H1 (cell line): ENCODE measurements at regions not wholly inside any gene's neighbourhood (a gene's known extent, or its start where the extent isn't known, plus 50 kb on each side); places are given as distances from the start of the nearest gene placed in this dataset.

Experiments
- CTCF ChIA-PET: fragments of 300-600 bp; sonication (Branson Sonifier 250); formaldehyde crosslinking; loops from one replicate; lab custom pipeline; 2021; ENCODE audit not compliant: partially characterized antibody; lab: Charles Lee
- POLR2A ChIA-PET: fragments of 300-600 bp; sonication (Branson Sonifier 250); formaldehyde crosslinking; loops from one replicate; lab custom pipeline; 2021; ENCODE audit warnings: inconsistent platforms; ENCODE audit not compliant: partially characterized antibody; lab: Charles Lee
- DNase-seq, 2 experiments: peaks; one replicate each; pipeline versions ENCODE4 v3.0.0 to v3.0.0-alpha.2; 2010 to 2022; ENCODE audit warnings: low spot score in 2 of 2, low read depth in 1 of 2, mixed read lengths in 1 of 2
- FAIRE-seq: peaks from 2 replicates; lab custom pipeline; 2011; peaks lifted over from hg19 to GRCh38; lab: Jason Lieb, UNC
- H2AFZ ChIP-seq: 2 replicates; pipeline ENCODE4 v1.8.1; 2012; ENCODE audit warnings: low read length, inconsistent platforms
- H2AK5ac ChIP-seq: 2 replicates; pipeline ENCODE4 v1.6.1; 2013; ENCODE audit warnings: low read depth, low read length
- H2BK120ac ChIP-seq: replicated peaks from 2 replicates; pipeline ENCODE3; 2013; ENCODE audit warnings: low read depth, low read length, inconsistent platforms
- H2BK12ac ChIP-seq: 2 replicates; pipeline ENCODE4 v1.6.1; 2013; ENCODE audit warnings: low read depth, low read length
- H2BK15ac ChIP-seq: 2 replicates; pipeline ENCODE4 v1.6.1; 2013; ENCODE audit warnings: low read length
- H2BK20ac ChIP-seq: 2 replicates; pipeline ENCODE4 v1.6.1; 2013; ENCODE audit warnings: low read length
- H2BK5ac ChIP-seq: 2 replicates; pipeline ENCODE4 v1.6.1; 2013; ENCODE audit warnings: low read depth, low read length
- H3K14ac ChIP-seq: 2 replicates; pipeline ENCODE4 v1.6.1; 2013; ENCODE audit warnings: inconsistent platforms; ENCODE audit not compliant: insufficient read length
- H3K18ac ChIP-seq: 2 replicates; pipeline ENCODE4 v1.6.1; 2013; ENCODE audit warnings: low read length; ENCODE audit errors: extremely low read depth
- H3K23ac ChIP-seq: 2 replicates; pipeline ENCODE4 v1.6.1; 2013; ENCODE audit warnings: inconsistent platforms; ENCODE audit not compliant: insufficient read length
- H3K23me2 ChIP-seq: 2 replicates; pipeline ENCODE4 v1.6.1; 2013; ENCODE audit warnings: low read depth, low read length
- H3K27ac ChIP-seq: 2 replicates; pipeline ENCODE4 v1.6.1; 2011; ENCODE audit warnings: low read depth, low read length, inconsistent platforms
- H3K27me3 ChIP-seq, 4 experiments: replicated peaks in 1 of 4; 1 replicate in 1 of 4; 2 replicates in 3 of 4; pipeline versions ENCODE4 v1.6.1 to v1.8.1; 2011 to 2013; ENCODE audit warnings: low read length in 3 of 4, mild to moderate bottlenecking in 3 of 4, inconsistent platforms in 2 of 4, mixed read lengths in 2 of 4, moderate library complexity in 1 of 4; ENCODE audit not compliant: control insufficient read depth in 3 of 4, insufficient read depth in 3 of 4; ENCODE audit errors: extremely low read depth in 1 of 4
- H3K36me3 ChIP-seq, 4 experiments: 2 replicates each; pipeline versions ENCODE4 v1.6.1 to v1.8.1; 2011 to 2013; ENCODE audit warnings: mild to moderate bottlenecking in 4 of 4, low read length in 3 of 4, moderate library complexity in 2 of 4, control low read depth in 1 of 4, inconsistent platforms in 1 of 4; ENCODE audit not compliant: insufficient read depth in 4 of 4, control insufficient read depth in 2 of 4
- H3K4ac ChIP-seq: replicated peaks from 2 replicates; pipeline ENCODE3; 2013; ENCODE audit warnings: low read length, low read depth, mixed read lengths, inconsistent platforms; ENCODE audit not compliant: insufficient read length
- H3K4me1 ChIP-seq, 4 experiments: replicated peaks in 1 of 4; 1 replicate in 1 of 4; 2 replicates in 3 of 4; pipeline versions ENCODE4 v1.6.1 to v1.8.1; 2011 to 2013; ENCODE audit warnings: low read length in 3 of 4, inconsistent platforms in 2 of 4, mixed read lengths in 1 of 4; ENCODE audit not compliant: insufficient read depth in 4 of 4, control insufficient read depth in 3 of 4
- H3K4me2 ChIP-seq, 2 experiments: 2 replicates each; pipeline versions ENCODE4 v1.6.1 to v1.8.1; 2011 to 2013; ENCODE audit warnings: low read depth in 2 of 2, low read length in 2 of 2, control low read depth in 1 of 2, inconsistent platforms in 1 of 2, mild to moderate bottlenecking in 1 of 2; ENCODE audit not compliant: insufficient read depth in 1 of 2
- H3K4me3 ChIP-seq, 4 experiments: fragments of 200-600, 300-600 bp in 1 of 4; sonication (generic), shearing (Covaris generic), sonication (Bioruptor Twin) in 1 of 4; 2 replicates each; pipeline versions ENCODE4 v1.5.1 to v1.8.1; 2011 to 2016; ENCODE audit warnings: low read length in 4 of 4, low read depth in 3 of 4, control low read depth in 2 of 4, inconsistent platforms in 2 of 4, mild to moderate bottlenecking in 2 of 4, mixed read lengths in 1 of 4, moderate library complexity in 1 of 4; ENCODE audit not compliant: insufficient read depth in 2 of 4; ENCODE audit errors: extremely low read depth in 1 of 4
- H3K56ac ChIP-seq: replicated peaks from 2 replicates; pipeline ENCODE3; 2013; ENCODE audit warnings: low read depth, mild to moderate bottlenecking, mixed read lengths, low read length, inconsistent platforms; ENCODE audit not compliant: insufficient read length
- H3K79me1 ChIP-seq: 2 replicates; pipeline ENCODE4 v1.6.1; 2013; ENCODE audit warnings: low read depth, low read length, control low read depth
- H3K79me2 ChIP-seq, 2 experiments: 2 replicates each; pipeline versions ENCODE4 v1.6.1 to v1.8.1; 2012 to 2013; ENCODE audit warnings: low read length in 2 of 2, mild to moderate bottlenecking in 2 of 2, inconsistent platforms in 1 of 2; ENCODE audit not compliant: insufficient read depth in 2 of 2, control insufficient read depth in 1 of 2
- H3K9ac ChIP-seq, 4 experiments: replicated peaks in 1 of 4; 1 replicate in 1 of 4; 2 replicates in 3 of 4; pipeline versions ENCODE4 v1.6.1 to v1.8.1; 2011 to 2013; ENCODE audit warnings: low read depth in 3 of 4, low read length in 3 of 4, control low read depth in 2 of 4, mild to moderate bottlenecking in 2 of 4, moderate library complexity in 2 of 4, inconsistent platforms in 1 of 4; ENCODE audit errors: extremely low read depth in 1 of 4
- H3K9me3 ChIP-seq, 2 experiments: 2 replicates each; pipeline versions ENCODE4 v1.6.1 to v1.8.1; 2012 to 2013; ENCODE audit warnings: mild to moderate bottlenecking in 2 of 2, moderate library complexity in 2 of 2, control low read depth in 1 of 2, inconsistent platforms in 1 of 2, low read depth in 1 of 2, low read length in 1 of 2, mixed read lengths in 1 of 2; ENCODE audit not compliant: insufficient read depth in 2 of 2
- H4K20me1 ChIP-seq, 2 experiments: replicated peaks in 1 of 2; 2 replicates each; pipeline versions ENCODE3 to v1.8.1; 2011 to 2013; ENCODE audit warnings: inconsistent platforms in 2 of 2, low read length in 2 of 2, mild to moderate bottlenecking in 1 of 2; ENCODE audit not compliant: insufficient read depth in 2 of 2, control insufficient read depth in 1 of 2
- H4K5ac ChIP-seq: 2 replicates; pipeline ENCODE4 v1.6.1; 2013; ENCODE audit warnings: low read length, low read depth, mixed read lengths, inconsistent platforms; ENCODE audit not compliant: insufficient read length
- H4K8ac ChIP-seq: 2 replicates; pipeline ENCODE4 v1.8.0; 2013; ENCODE audit warnings: mild to moderate bottlenecking, moderate library complexity, low read length, inconsistent platforms; ENCODE audit not compliant: insufficient read depth; ENCODE audit errors: extremely low read depth
- H4K91ac ChIP-seq: replicated peaks from 2 replicates; pipeline ENCODE3; 2013; ENCODE audit warnings: low read length, mixed read lengths, inconsistent platforms; ENCODE audit not compliant: insufficient read length
- ATF3 ChIP-seq: IDR thresholded peaks from 2 replicates; pipeline ENCODE4 v1.6.1; 2011; ENCODE audit warnings: low read depth, mild to moderate bottlenecking, low read length; ENCODE audit not compliant: insufficient read depth
- KDM1A ChIP-seq: fragments of 200-600, 300-600 bp; sonication (generic); IDR thresholded peaks from 2 replicates; pipeline ENCODE4 v1.7.1; 2016; ENCODE audit warnings: mild to moderate bottlenecking, low read length, borderline replicate concordance
- KDM5A ChIP-seq: fragments of 200-600 bp; IDR thresholded peaks from 2 replicates; pipeline ENCODE4 v1.7.1; 2012; ENCODE audit warnings: mild to moderate bottlenecking, low read length, inconsistent platforms, mixed read lengths
- RFX5 ChIP-seq: IDR thresholded peaks from 2 replicates; pipeline ENCODE4 v1.6.1; 2011; ENCODE audit warnings: low read depth, low read length, improper control_type of control experiment, borderline replicate concordance
- WGBS, 2 experiments: shearing (Covaris generic) in 1 of 2; methylation state at CpG; one replicate each; pipeline versions ENCODE4 v1.1.6 to v1.1.7; 2013 to 2015; ENCODE audit warnings: low lambda C conversion rate in 2 of 2, mixed read lengths in 2 of 2, inconsistent platforms in 1 of 2, low coverage in 1 of 2, missing lambda C conversion rate in 1 of 2; ENCODE audit not compliant: insufficient replicate concordance in 2 of 2, insufficient coverage in 1 of 2, insufficient read length in 1 of 2; ENCODE audit errors: extremely low coverage in 1 of 2, missing lambda C conversion rate in 1 of 2; 5-methylcytosine and 5-hydroxymethylcytosine counted together

- H3K14ac ChIP-seq = no peak overlapping the region
- H3K9ac ChIP-seq = no peak overlapping the region
- H3K27me3 ChIP-seq = no peaks in the 10 kb centered on the region
- H3K4me2 ChIP-seq = no peak overlapping the region
- no peak overlapping the region for H2AK5ac ChIP-seq
- POLR2A ChIA-PET = no interaction called here
- H3K56ac ChIP-seq = no peak overlapping the region
- no peak overlapping the region for H2BK20ac ChIP-seq
- no peak overlapping the region for H2BK15ac ChIP-seq
- DNase-seq (no peak), FAIRE-seq (no peak)
- H2BK5ac ChIP-seq = no peak overlapping the region
- H4K91ac ChIP-seq = no peak overlapping the region
- 91% methylated on average over 1 of the region's 1 CpG; no CpG with 5 or more reads in 1 of the 2 experiments for WGBS, 2 experiments
- no peaks in the 10 kb centered on the region for H3K23me2 ChIP-seq
- H3K79me1 ChIP-seq = no peaks in the 10 kb centered on the region
- no peaks in the 10 kb centered on the region; a peak in 1 of 8 replicates for H3K36me3 ChIP-seq
- no peak overlapping the region for H3K23ac ChIP-seq
- H3K4ac ChIP-seq = no peak overlapping the region
- no peak overlapping the region for H2BK12ac ChIP-seq
- no peak overlapping the region for H3K4me3 ChIP-seq
- H4K8ac ChIP-seq = no peak overlapping the region
- no peak overlapping the region for H3K18ac ChIP-seq
- no peaks in the 10 kb centered on the region for H3K4me1 ChIP-seq
- H4K5ac ChIP-seq = no peak overlapping the region
- TF ChIP-seq RFX5 (no peak), KDM5A (no peak), ATF3 (no peak), KDM1A (no peak)
- H2AFZ ChIP-seq = no peak overlapping the region
- H4K20me1 ChIP-seq = no peaks in the 10 kb centered on the region
- H3K27ac ChIP-seq = no peak overlapping the region
- no peaks in the 10 kb centered on the region for H3K79me2 ChIP-seq
- no peaks in the 10 kb centered on the region for H3K9me3 ChIP-seq
- H2BK120ac ChIP-seq = no peak overlapping the region
- CTCF ChIA-PET = no interaction called here
Observed at GRCh38 chr13:90723381-90723780, 624.1 kb upstream of the MIR17HG start.
